ENCODE measurements at regions not wholly inside any gene's neighbourhood (a gene's known extent, or its start where the extent isn't known, plus 50 kb on each side); places are given as distances from the start of the nearest gene placed in this dataset.

DNA sequence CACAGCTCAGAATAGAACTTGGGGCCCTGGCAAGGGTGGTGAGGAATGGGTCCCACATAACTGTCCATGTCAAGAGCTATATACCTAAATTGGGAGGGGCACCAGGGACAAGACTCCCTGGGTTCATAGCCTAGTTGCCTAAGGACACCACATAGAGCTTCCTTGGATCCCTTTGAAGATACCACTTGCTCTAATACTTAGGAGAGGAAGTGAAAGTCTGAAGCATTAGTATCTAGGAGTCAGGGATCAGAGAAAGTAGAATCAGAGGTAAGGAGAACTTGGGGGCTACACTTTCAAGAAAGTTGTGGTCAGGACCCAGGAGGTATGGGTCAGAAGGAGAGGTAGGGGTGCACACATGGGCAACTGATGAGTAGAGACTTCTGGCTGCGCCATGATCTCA, 318.2 kb upstream of the SLC39A10 start:
- TF ChIP-seq, protein P1, sequence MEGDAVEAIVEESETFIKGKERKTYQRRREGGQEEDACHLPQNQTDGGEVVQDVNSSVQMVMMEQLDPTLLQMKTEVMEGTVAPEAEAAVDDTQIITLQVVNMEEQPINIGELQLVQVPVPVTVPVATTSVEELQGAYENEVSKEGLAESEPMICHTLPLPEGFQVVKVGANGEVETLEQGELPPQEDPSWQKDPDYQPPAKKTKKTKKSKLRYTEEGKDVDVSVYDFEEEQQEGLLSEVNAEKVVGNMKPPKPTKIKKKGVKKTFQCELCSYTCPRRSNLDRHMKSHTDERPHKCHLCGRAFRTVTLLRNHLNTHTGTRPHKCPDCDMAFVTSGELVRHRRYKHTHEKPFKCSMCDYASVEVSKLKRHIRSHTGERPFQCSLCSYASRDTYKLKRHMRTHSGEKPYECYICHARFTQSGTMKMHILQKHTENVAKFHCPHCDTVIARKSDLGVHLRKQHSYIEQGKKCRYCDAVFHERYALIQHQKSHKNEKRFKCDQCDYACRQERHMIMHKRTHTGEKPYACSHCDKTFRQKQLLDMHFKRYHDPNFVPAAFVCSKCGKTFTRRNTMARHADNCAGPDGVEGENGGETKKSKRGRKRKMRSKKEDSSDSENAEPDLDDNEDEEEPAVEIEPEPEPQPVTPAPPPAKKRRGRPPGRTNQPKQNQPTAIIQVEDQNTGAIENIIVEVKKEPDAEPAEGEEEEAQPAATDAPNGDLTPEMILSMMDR (IDR thresholded peaks at IDR 0.05), result no peak
- no peak for TF ChIP-seq EZH2 (IDR thresholded peaks at IDR 0.05; ENCODE audit: borderline replicate concordance, insufficient read depth, low read depth, low read length, poor library complexity, severe bottlenecking)

Data from B cell (primary cell).